ENCODE measurements at regions not wholly inside any gene's neighbourhood (a gene's known extent, or its start where the extent isn't known, plus 50 kb on each side); places are given as distances from the start of the nearest gene placed in this dataset.

DNA sequence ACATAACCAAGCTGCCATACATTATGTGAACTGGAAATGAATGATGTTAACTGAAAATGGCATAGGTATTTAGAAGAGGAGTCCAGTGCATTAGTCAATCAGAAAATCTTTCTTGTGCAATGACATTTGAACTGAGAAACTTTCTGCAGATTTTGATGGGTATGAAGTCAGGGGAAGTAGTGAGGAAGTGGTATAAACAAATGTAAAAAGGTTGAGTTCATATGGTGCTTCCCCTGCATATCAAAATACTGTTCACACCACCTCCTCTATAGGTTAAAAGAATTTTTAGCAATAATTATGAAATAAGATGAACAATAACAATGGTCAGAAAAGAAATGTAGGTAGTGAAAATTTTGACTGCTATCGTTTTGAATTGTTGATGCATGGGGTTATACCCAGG is 800.0 kb downstream of the SLITRK6 start:
- WGBS, 4 donors, result 74 to 96% (median 85%) methylated on average over 1 of the region's 1 CpG
- Histone ChIP-seq H3K36me3 (replicated peaks in 1 of 2) (no peaks in the 10 kb centered on the region), H3K27ac (no peak overlapping the region), H3K4me1 (replicated peaks in 1 of 2) (no peaks in the 10 kb centered on the region), H3K4me3 (no peak overlapping the region), H3K9me3 (replicated peaks in 1 of 3) (no peaks in the 10 kb centered on the region), H3K27me3 (no peaks in the 10 kb centered on the region)
- no peak for DNase-seq
- intact Hi-C loops (cut with DNase I), result no loop called here
- TF ChIP-seq CTCF (IDR thresholded peaks at IDR 0.05) (no peak), POLR2A (IDR thresholded peaks at IDR 0.05) (no peak)

GRCh38 chr13:84998681-84999080 is 800.5 kb downstream of the SLITRK6 start:
- intact Hi-C loops (cut with DNase I), result no loop called here
- TF ChIP-seq CTCF (IDR thresholded peaks at IDR 0.05) (no peak), POLR2A (IDR thresholded peaks at IDR 0.05) (no peak)
- Histone ChIP-seq H3K4me1 (replicated peaks in 1 of 2) (no peaks in the 10 kb centered on the region), H3K4me3 (no peak overlapping the region), H3K27me3 (no peaks in the 10 kb centered on the region), H3K9me3 (replicated peaks in 1 of 3) (no peaks in the 10 kb centered on the region), H3K27ac (no peak overlapping the region), H3K36me3 (replicated peaks in 1 of 2) (no peaks in the 10 kb centered on the region)
- no peak for DNase-seq

GRCh38 chr13:84997858-84998257 is 801.4 kb downstream of the SLITRK6 start:
- no peaks in the 10 kb centered on the region for H3K9me3 ChIP-seq (replicated peaks in 1 of 3)
- H3K27me3 ChIP-seq, result no peaks in the 10 kb centered on the region
- no peaks in the 10 kb centered on the region for H3K4me1 ChIP-seq (replicated peaks in 1 of 2)
- no peak for DNase-seq
- 46 to 58% (median 51%) methylated on average over 1 of the region's 1 CpG for WGBS, 4 donors
- TF ChIP-seq CTCF (IDR thresholded peaks at IDR 0.05) (no peak), POLR2A (IDR thresholded peaks at IDR 0.05) (no peak)
- H3K4me3 ChIP-seq, result no peak overlapping the region
- no peaks in the 10 kb centered on the region for H3K36me3 ChIP-seq (replicated peaks in 1 of 2)
- intact Hi-C loops (cut with DNase I), result no loop called here
- H3K27ac ChIP-seq, result no peak overlapping the region

DNA sequence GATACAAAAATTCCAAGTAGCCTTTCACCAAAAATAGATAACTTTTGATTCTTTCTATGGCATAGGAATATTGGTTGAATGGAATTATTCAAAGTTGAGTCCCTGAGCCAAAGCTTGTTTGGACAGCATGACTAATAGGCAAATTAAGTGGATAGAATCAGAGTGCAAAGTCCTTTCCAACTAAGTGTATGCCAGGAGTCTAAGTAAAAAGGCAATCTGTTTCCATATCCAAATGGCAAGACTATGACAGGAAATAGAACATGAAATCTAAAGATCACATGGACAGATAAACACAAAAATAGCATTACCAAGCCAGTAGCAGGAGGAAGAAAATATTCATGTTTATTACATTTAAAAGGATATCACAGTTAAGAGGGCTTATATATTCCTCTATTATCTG is 804.6 kb downstream of the SLITRK6 start:
- no peak for TF ChIP-seq POLR2A (IDR thresholded peaks at IDR 0.05)

GRCh38 chr13:84985860-84986259 is 813.4 kb downstream of the SLITRK6 start:
- H3K36me3 ChIP-seq (replicated peaks in 1 of 2), result no peaks in the 10 kb centered on the region
- no peak for DNase-seq
- TF ChIP-seq POLR2A (IDR thresholded peaks at IDR 0.05) (no peak), CTCF (IDR thresholded peaks at IDR 0.05) (no peak)
- H3K27me3 ChIP-seq, result no peaks in the 10 kb centered on the region
- H3K9me3 ChIP-seq (replicated peaks in 1 of 3), result no peaks in the 10 kb centered on the region
- H3K4me3 ChIP-seq, result no peak overlapping the region
- H3K4me1 ChIP-seq (replicated peaks in 1 of 2), result no peaks in the 10 kb centered on the region
- intact Hi-C loops (cut with DNase I), result no loop called here
- WGBS, 4 donors, result 69 to 91% (median 81%) methylated on average over 2 of the region's 2 CpGs
- no peak overlapping the region for H3K27ac ChIP-seq

More for the DNA sequence above, 804.6 kb downstream of the SLITRK6 start:
- no peaks in the 10 kb centered on the region for H3K36me3 ChIP-seq (replicated peaks in 1 of 2)
- H3K9me3 ChIP-seq (replicated peaks in 1 of 3), result no peaks in the 10 kb centered on the region
- DNase-seq, result no peak
- H3K4me1 ChIP-seq (replicated peaks in 1 of 2), result no peaks in the 10 kb centered on the region
- H3K27ac ChIP-seq, result no peak overlapping the region
- H3K4me3 ChIP-seq, result no peak overlapping the region
- intact Hi-C loops (cut with DNase I), result no loop called here
- H3K27me3 ChIP-seq, result no peaks in the 10 kb centered on the region

All from adrenal gland (tissue), 9 donors.